Breast epithelium (tissue), 3 donors: ENCODE measurements at regions not wholly inside any gene's neighbourhood (a gene's known extent, or its start where the extent isn't known, plus 50 kb on each side); places are given as distances from the start of the nearest gene placed in this dataset.

Source experiments
- CTCF ChIP-seq, 3 donors: fragments of 450-650 bp; IDR thresholded peaks; one replicate each; pipeline ENCODE4 v1.5.1; 2016 to 2017; ENCODE audit warnings: antibody characterized with exemption in 3 of 3, mild to moderate bottlenecking in 3 of 3, moderate library complexity in 3 of 3
- POLR2A ChIP-seq: fragments of 450-650 bp; IDR thresholded peaks from one replicate; pipeline ENCODE4 v1.6.1; 2016; ENCODE audit warnings: antibody characterized with exemption, mild to moderate bottlenecking, moderate library complexity
- POLR2AphosphoS5 ChIP-seq, 3 donors: sonication (generic); formaldehyde crosslinking; IDR thresholded peaks; one replicate each; pipeline ENCODE4 v1.6.1; 2017; ENCODE audit warnings: antibody characterized with exemption in 3 of 3

GRCh38 chr16:79439901-79440300 lies 160.6 kb downstream of the MAF start:
- TF ChIP-seq CTCF (IDR thresholded peaks at IDR 0.05) = no peak
- TF ChIP-seq POLR2AphosphoS5 (IDR thresholded peaks at IDR 0.05) = no peak
- TF ChIP-seq POLR2A = no peak
